ENCODE measurements at regions not wholly inside any gene's neighbourhood (a gene's known extent, or its start where the extent isn't known, plus 50 kb on each side); places are given as distances from the start of the nearest gene placed in this dataset.

GRCh38 chr3:157830556-157831236 is 275.5 kb downstream of the SHOX2 start:
- CTCF ChIA-PET: no interaction called here
- Mint-ChIP-seq H3K4me1 (no peaks in the 10 kb centered on the region), H3K27ac (no peak overlapping the region)

GRCh38 chr3:157829786-157830185 is 276.4 kb downstream of the SHOX2 start:
- Mint-ChIP-seq H3K27me3 (no peaks in the 10 kb centered on the region), H3K27ac (no peak overlapping the region), H3K36me3 (no peaks in the 10 kb centered on the region), H3K4me3 (no peak overlapping the region), H3K9me3 (ENCODE audit: low read depth) (peaks cover 5% of the 10 kb centered on the region), H3K4me1 (no peaks in the 10 kb centered on the region)
- DNase-seq (no peak), ATAC-seq (no peak)
- CTCF ChIA-PET: no interaction called here

More at GRCh38 chr3:157830556-157831236, 275.5 kb downstream of the SHOX2 start:
- no peak for ATAC-seq
- Mint-ChIP-seq H3K4me3 (no peak overlapping the region), H3K27me3 (no peaks in the 10 kb centered on the region), H3K9me3 (ENCODE audit: low read depth) (peaks cover 5% of the 10 kb centered on the region), H3K36me3 (no peaks in the 10 kb centered on the region)
- no peak for DNase-seq

- Mint-ChIP-seq H3K9me3 (ENCODE audit: low read depth) (peaks cover 2% of the 10 kb centered on the region), H3K27ac (no peak overlapping the region), H3K4me1 (no peaks in the 10 kb centered on the region), H3K36me3 (no peaks in the 10 kb centered on the region), H3K4me3 (no peak overlapping the region), H3K27me3 (no peaks in the 10 kb centered on the region)
- ATAC-seq (no peak), DNase-seq (no peak)
- CTCF ChIA-PET: no interaction called here
These were observed 281.9 kb downstream of the SHOX2 start for GRCh38 chr3:157824281-157824680.

GRCh38 chr3:157823050-157823449 is 283.2 kb downstream of the SHOX2 start:
- CTCF ChIA-PET: no interaction called here
- ATAC-seq: no peak
- Mint-ChIP-seq H3K4me3 (no peak overlapping the region), H3K4me1 (no peaks in the 10 kb centered on the region), H3K36me3 (no peaks in the 10 kb centered on the region), H3K27me3 (no peaks in the 10 kb centered on the region), H3K27ac (no peak overlapping the region), H3K9me3 (ENCODE audit: low read depth) (no peaks in the 10 kb centered on the region)
- DNase-seq: no peak

GRCh38 chr3:157820157-157820517 is 286.1 kb downstream of the SHOX2 start:
- Mint-ChIP-seq H3K27me3 (no peaks in the 10 kb centered on the region), H3K4me1 (no peaks in the 10 kb centered on the region), H3K36me3 (no peaks in the 10 kb centered on the region), H3K4me3 (no peak overlapping the region), H3K27ac (no peak overlapping the region), H3K9me3 (ENCODE audit: low read depth) (no peaks in the 10 kb centered on the region)
- CTCF ChIA-PET: no interaction called here
- DNase-seq (no peak), ATAC-seq (no peak)

- CTCF ChIA-PET: interaction anchor here (0.7 kb wide), 1 partner anchor 493 kb away, joined by 3 read pairs; no protein-coding TSS in a partner anchor
- Mint-ChIP-seq H3K4me1 (no peaks in the 10 kb centered on the region), H3K27me3 (no peaks in the 10 kb centered on the region), H3K36me3 (no peaks in the 10 kb centered on the region), H3K9me3 (ENCODE audit: low read depth) (no peaks in the 10 kb centered on the region), H3K27ac (no peak overlapping the region), H3K4me3 (no peak overlapping the region)
- no peak for DNase-seq
- ATAC-seq: no peak
These were observed 286.7 kb downstream of the SHOX2 start for GRCh38 chr3:157819270-157820156.

GRCh38 chr3:157816896-157817295 is 289.3 kb downstream of the SHOX2 start:
- ATAC-seq (no peak), DNase-seq (no peak)
- no peak overlapping the region for H3K4me3 Mint-ChIP-seq
- H3K27ac Mint-ChIP-seq: no peak overlapping the region
- CTCF ChIA-PET: no interaction called here
- no peaks in the 10 kb centered on the region for H3K36me3 Mint-ChIP-seq
- no peaks in the 10 kb centered on the region for H3K4me1 Mint-ChIP-seq
- no peaks in the 10 kb centered on the region for H3K27me3 Mint-ChIP-seq
- H3K9me3 Mint-ChIP-seq (ENCODE audit: low read depth): no peaks in the 10 kb centered on the region

GRCh38 chr3:157816296-157816695 is 289.9 kb downstream of the SHOX2 start:
- H3K27ac Mint-ChIP-seq: no peak overlapping the region
- ATAC-seq (no peak), DNase-seq (no peak)
- no peak overlapping the region for H3K4me3 Mint-ChIP-seq
- no peaks in the 10 kb centered on the region for H3K4me1 Mint-ChIP-seq
- no peaks in the 10 kb centered on the region for H3K27me3 Mint-ChIP-seq
- CTCF ChIA-PET: no interaction called here
- no peaks in the 10 kb centered on the region for H3K9me3 Mint-ChIP-seq (ENCODE audit: low read depth)
- H3K36me3 Mint-ChIP-seq: no peaks in the 10 kb centered on the region

GRCh38 chr3:157815739-157816138 is 290.5 kb downstream of the SHOX2 start:
- no peak overlapping the region for H3K27ac Mint-ChIP-seq
- DNase-seq (no peak), ATAC-seq (no peak)
- H3K9me3 Mint-ChIP-seq (ENCODE audit: low read depth): no peaks in the 10 kb centered on the region
- CTCF ChIA-PET: no interaction called here
- no peaks in the 10 kb centered on the region for H3K27me3 Mint-ChIP-seq
- H3K4me3 Mint-ChIP-seq: no peak overlapping the region
- H3K4me1 Mint-ChIP-seq: no peaks in the 10 kb centered on the region
- H3K36me3 Mint-ChIP-seq: no peaks in the 10 kb centered on the region

- CTCF ChIA-PET: no interaction called here
- DNase-seq: no peak
- no peaks in the 10 kb centered on the region for H3K27me3 Mint-ChIP-seq
These were observed 295.1 kb downstream of the SHOX2 start for GRCh38 chr3:157810924-157811718.

GRCh38 chr3:157807280-157807679 is 298.9 kb downstream of the SHOX2 start:
- no peaks in the 10 kb centered on the region for H3K4me1 Mint-ChIP-seq
- H3K27me3 Mint-ChIP-seq: no peaks in the 10 kb centered on the region
- H3K9me3 Mint-ChIP-seq (ENCODE audit: low read depth): no peaks in the 10 kb centered on the region
- no peaks in the 10 kb centered on the region for H3K36me3 Mint-ChIP-seq
- ATAC-seq (no peak), DNase-seq (no peak)
- no peak overlapping the region for H3K4me3 Mint-ChIP-seq
- H3K27ac Mint-ChIP-seq: no peak overlapping the region
- CTCF ChIA-PET: no interaction called here

More at GRCh38 chr3:157810924-157811718, 295.1 kb downstream of the SHOX2 start:
- no peak overlapping the region for H3K4me3 Mint-ChIP-seq
- H3K36me3 Mint-ChIP-seq: no peaks in the 10 kb centered on the region
- no peaks in the 10 kb centered on the region for H3K4me1 Mint-ChIP-seq
- no peak for ATAC-seq
- no peaks in the 10 kb centered on the region for H3K9me3 Mint-ChIP-seq (ENCODE audit: low read depth)
- no peak overlapping the region for H3K27ac Mint-ChIP-seq

GRCh38 chr3:157805538-157805937 is 300.7 kb downstream of the SHOX2 start:
- CTCF ChIA-PET: no interaction called here
- no peak overlapping the region for H3K27ac Mint-ChIP-seq
- DNase-seq (no peak), ATAC-seq (no peak)
- H3K36me3 Mint-ChIP-seq: no peaks in the 10 kb centered on the region
- H3K27me3 Mint-ChIP-seq: no peaks in the 10 kb centered on the region
- H3K9me3 Mint-ChIP-seq (ENCODE audit: low read depth): peaks cover 2% of the 10 kb centered on the region
- H3K4me1 Mint-ChIP-seq: no peaks in the 10 kb centered on the region
- H3K4me3 Mint-ChIP-seq: no peak overlapping the region

- Mint-ChIP-seq H3K27me3 (no peaks in the 10 kb centered on the region), H3K4me1 (no peaks in the 10 kb centered on the region), H3K36me3 (no peaks in the 10 kb centered on the region), H3K27ac (no peak overlapping the region), H3K9me3 (ENCODE audit: low read depth) (no peaks in the 10 kb centered on the region), H3K4me3 (no peak overlapping the region)
- CTCF ChIA-PET: no interaction called here
- ATAC-seq (no peak), DNase-seq (no peak)
These were observed 291.6 kb upstream of the VEPH1 start for GRCh38 chr3:157794771-157795170.

All from activated CD8-positive, alpha-beta memory T cell treated with anti-CD3 and anti-CD28 coated beads, Interleukin-2, amount 10 ng/mL, durations not matched to agents 7 days and 5 days (primary cell).